DND-41 (cell line): ENCODE measurements at regions not wholly inside any gene's neighbourhood (a gene's known extent, or its start where the extent isn't known, plus 50 kb on each side); places are given as distances from the start of the nearest gene placed in this dataset.

Source experiments
- ATAC-seq: fragments of 200-7000 bp; cut with Tn5 transposase; 3 replicates; pipeline ENCODE4 v1.9.1; 2021; ENCODE audit warnings: low read depth; ENCODE audit not compliant: insufficient read depth
- DNase-seq: peaks from one replicate; pipeline ENCODE4 v3.0.0-alpha.2; 2020
- H2AFZ ChIP-seq: 2 replicates; pipeline ENCODE4 v1.6.0; 2012; ENCODE audit warnings: low read depth, low read length
- H3K27ac ChIP-seq: 2 replicates; pipeline ENCODE4 v1.5.1; 2012; ENCODE audit warnings: low read length, inconsistent platforms
- H3K27me3 ChIP-seq: fragments of 200-600 bp; sonication (generic); 2 replicates; pipeline ENCODE4 v1.6.0; 2012; ENCODE audit warnings: low read length, mild to moderate bottlenecking, inconsistent platforms; ENCODE audit not compliant: insufficient read depth, poor library complexity
- H3K36me3 ChIP-seq: 2 replicates; pipeline ENCODE4 v1.5.1; 2012; ENCODE audit warnings: low read length, inconsistent platforms; ENCODE audit not compliant: insufficient read depth
- H3K4me1 ChIP-seq: 2 replicates; pipeline ENCODE4 v1.5.1; 2012; ENCODE audit warnings: mild to moderate bottlenecking, low read length; ENCODE audit not compliant: insufficient read depth
- H3K4me2 ChIP-seq: 2 replicates; pipeline ENCODE4 v1.6.0; 2012; ENCODE audit warnings: mild to moderate bottlenecking, moderate library complexity, low read length, inconsistent platforms; ENCODE audit not compliant: insufficient read depth
- H3K4me3 ChIP-seq, 2 experiments: fragments of 200-600 bp in 1 of 2; shearing (Covaris generic) in 1 of 2; 2 replicates each; pipeline ENCODE4 v1.5.1; 2012 to 2016; ENCODE audit warnings: inconsistent platforms in 2 of 2, low read length in 2 of 2, mild to moderate bottlenecking in 2 of 2, low read depth in 1 of 2, moderate library complexity in 1 of 2
- H3K79me2 ChIP-seq: 2 replicates; pipeline ENCODE4 v1.6.0; 2012; ENCODE audit warnings: low read length, inconsistent platforms; ENCODE audit not compliant: insufficient read depth
- H3K9ac ChIP-seq: 2 replicates; pipeline ENCODE4 v1.6.0; 2012; ENCODE audit warnings: low read depth, mild to moderate bottlenecking, inconsistent platforms, low read length, moderate library complexity
- H3K9me3 ChIP-seq: 2 replicates; pipeline ENCODE4 v1.5.1; 2012; ENCODE audit warnings: low read length, moderate library complexity, mild to moderate bottlenecking, inconsistent platforms; ENCODE audit not compliant: insufficient read depth, severe bottlenecking
- H4K20me1 ChIP-seq: 2 replicates; pipeline ENCODE4 v1.6.0; 2012; ENCODE audit warnings: low read length; ENCODE audit not compliant: insufficient read depth
- EZH2 ChIP-seq: IDR thresholded peaks from 3 replicates; pipeline ENCODE4 v1.6.1; 2012; ENCODE audit warnings: borderline replicate concordance, low read depth, mild to moderate bottlenecking, moderate library complexity, low read length, inconsistent platforms; ENCODE audit not compliant: severe bottlenecking
- TF ChIP-seq, protein P1 (sequence below): IDR thresholded peaks from 2 replicates; pipeline ENCODE4 v1.5.1; 2012; ENCODE audit warnings: borderline replicate concordance, low read length, moderate library complexity, mild to moderate bottlenecking; ENCODE audit not compliant: poor library complexity, severe bottlenecking; ENCODE audit errors: extremely low read depth

DNA sequence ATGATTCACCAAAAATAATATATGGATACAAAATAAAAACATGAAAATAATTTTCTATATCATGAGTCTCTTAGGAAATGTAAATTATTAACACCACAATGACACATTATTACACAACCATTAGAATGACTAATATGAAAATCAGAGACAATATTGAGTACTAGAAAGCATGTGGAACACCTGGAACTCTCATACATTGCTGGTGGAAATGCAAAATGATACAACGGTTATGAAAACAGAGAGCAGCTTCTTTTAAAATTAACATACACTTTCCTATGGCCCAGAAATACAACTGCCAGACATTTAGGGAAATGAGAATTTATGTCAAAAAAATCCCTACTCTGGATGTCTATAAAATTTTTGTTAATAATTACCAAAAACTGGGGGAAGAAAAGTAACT lies 853.3 kb upstream of the MAN1A1 start:
- no peak for ATAC-seq
- Histone ChIP-seq H3K9ac (no peak overlapping the region), H3K9me3 (no peaks in the 10 kb centered on the region), H4K20me1 (no peaks in the 10 kb centered on the region), H3K4me3 (no peak overlapping the region), H3K36me3 (no peaks in the 10 kb centered on the region), H3K4me1 (no peaks in the 10 kb centered on the region), H2AFZ (no peak overlapping the region), H3K4me2 (no peak overlapping the region), H3K27me3 (no peaks in the 10 kb centered on the region), H3K27ac (no peak overlapping the region), H3K79me2 (no peaks in the 10 kb centered on the region)
- DNase-seq: no peak
- TF ChIP-seq, protein P1, sequence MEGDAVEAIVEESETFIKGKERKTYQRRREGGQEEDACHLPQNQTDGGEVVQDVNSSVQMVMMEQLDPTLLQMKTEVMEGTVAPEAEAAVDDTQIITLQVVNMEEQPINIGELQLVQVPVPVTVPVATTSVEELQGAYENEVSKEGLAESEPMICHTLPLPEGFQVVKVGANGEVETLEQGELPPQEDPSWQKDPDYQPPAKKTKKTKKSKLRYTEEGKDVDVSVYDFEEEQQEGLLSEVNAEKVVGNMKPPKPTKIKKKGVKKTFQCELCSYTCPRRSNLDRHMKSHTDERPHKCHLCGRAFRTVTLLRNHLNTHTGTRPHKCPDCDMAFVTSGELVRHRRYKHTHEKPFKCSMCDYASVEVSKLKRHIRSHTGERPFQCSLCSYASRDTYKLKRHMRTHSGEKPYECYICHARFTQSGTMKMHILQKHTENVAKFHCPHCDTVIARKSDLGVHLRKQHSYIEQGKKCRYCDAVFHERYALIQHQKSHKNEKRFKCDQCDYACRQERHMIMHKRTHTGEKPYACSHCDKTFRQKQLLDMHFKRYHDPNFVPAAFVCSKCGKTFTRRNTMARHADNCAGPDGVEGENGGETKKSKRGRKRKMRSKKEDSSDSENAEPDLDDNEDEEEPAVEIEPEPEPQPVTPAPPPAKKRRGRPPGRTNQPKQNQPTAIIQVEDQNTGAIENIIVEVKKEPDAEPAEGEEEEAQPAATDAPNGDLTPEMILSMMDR: no peak
- TF ChIP-seq EZH2: no peak

DNA sequence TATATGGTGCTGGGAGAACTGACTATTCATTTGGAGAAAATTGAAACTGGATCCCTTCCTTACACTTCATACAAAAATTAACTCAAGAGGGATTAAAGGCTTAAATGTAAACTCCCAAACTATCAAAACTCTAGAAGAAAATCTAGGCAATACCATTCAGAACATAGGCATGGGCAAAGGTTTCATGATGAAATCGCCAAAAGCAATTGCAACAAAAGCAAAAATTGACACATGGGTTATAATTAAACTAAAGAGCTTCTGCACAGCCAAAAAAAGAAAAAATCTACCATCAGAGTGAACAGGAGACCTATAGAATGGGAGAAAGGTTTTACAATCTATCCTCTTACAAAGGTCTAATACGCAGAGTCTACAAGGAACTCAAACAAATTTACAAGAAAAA lies 851.3 kb upstream of the MAN1A1 start:
- Histone ChIP-seq H3K4me1 (no peaks in the 10 kb centered on the region), H3K4me3 (no peak overlapping the region), H3K9me3 (no peaks in the 10 kb centered on the region), H3K36me3 (no peaks in the 10 kb centered on the region), H3K27me3 (no peaks in the 10 kb centered on the region), H3K4me2 (no peak overlapping the region), H3K27ac (no peak overlapping the region), H2AFZ (no peak overlapping the region), H4K20me1 (no peaks in the 10 kb centered on the region), H3K79me2 (no peaks in the 10 kb centered on the region), H3K9ac (no peak overlapping the region)
- no peak for ATAC-seq
- no peak for DNase-seq
- no peak for TF ChIP-seq EZH2
- TF ChIP-seq, protein P1: no peak

DNA sequence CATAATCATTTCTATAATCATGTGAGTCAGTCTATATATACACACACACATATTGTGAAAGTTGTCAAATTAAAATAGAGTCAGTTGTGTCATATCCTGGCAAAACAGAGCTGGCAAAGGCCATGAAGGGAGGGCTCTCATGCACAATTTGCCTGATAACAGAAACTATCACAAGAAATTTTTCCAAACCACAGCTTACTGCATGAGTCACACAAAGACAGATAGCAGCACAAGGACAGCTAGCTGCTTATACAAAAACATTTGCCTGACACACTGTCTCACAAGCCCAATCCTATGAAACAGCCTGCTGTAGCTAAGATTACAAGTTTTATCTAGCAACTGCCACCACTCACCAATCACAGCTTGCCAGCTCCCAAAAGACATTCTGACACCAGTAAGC lies 848.5 kb upstream of the MAN1A1 start:
- H3K27ac ChIP-seq: no peak overlapping the region
- no peak overlapping the region for H3K4me2 ChIP-seq
- no peak overlapping the region for H3K9ac ChIP-seq
- no peak overlapping the region for H3K4me3 ChIP-seq
- no peaks in the 10 kb centered on the region for H3K9me3 ChIP-seq
- no peak for TF ChIP-seq EZH2
- TF ChIP-seq, protein P1: no peak
- no peak overlapping the region for H2AFZ ChIP-seq
- H3K79me2 ChIP-seq: no peaks in the 10 kb centered on the region
- ATAC-seq (no peak), DNase-seq (no peak)
- H3K27me3 ChIP-seq: no peaks in the 10 kb centered on the region
- no peaks in the 10 kb centered on the region for H3K36me3 ChIP-seq
- no peaks in the 10 kb centered on the region for H4K20me1 ChIP-seq
- H3K4me1 ChIP-seq: no peaks in the 10 kb centered on the region

DNA sequence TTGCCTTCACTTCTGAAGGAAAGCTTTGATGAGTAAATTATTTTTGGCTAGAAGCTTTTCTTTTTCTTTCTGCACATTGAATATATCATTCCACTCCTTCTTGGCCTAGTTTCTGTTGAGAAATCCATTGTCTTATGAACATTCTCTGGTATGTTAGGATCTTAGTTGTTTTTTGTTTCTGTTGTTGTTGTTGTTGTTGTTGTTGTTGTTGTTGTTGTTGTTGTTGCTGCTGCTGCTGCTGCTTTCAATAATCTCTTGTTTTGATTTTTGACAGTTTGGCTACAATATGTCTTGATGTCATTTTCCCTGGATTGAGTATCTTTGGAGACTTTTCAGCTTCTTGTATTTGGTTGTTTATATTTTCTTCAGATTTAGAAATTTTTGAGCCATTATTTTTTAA lies 836.5 kb upstream of the MAN1A1 start:
- Histone ChIP-seq H3K79me2 (no peaks in the 10 kb centered on the region), H3K4me3 (no peak overlapping the region), H3K9ac (no peak overlapping the region), H2AFZ (no peak overlapping the region), H3K4me1 (no peaks in the 10 kb centered on the region), H3K36me3 (no peaks in the 10 kb centered on the region), H3K27me3 (no peaks in the 10 kb centered on the region), H3K27ac (no peak overlapping the region), H4K20me1 (no peaks in the 10 kb centered on the region), H3K4me2 (no peak overlapping the region), H3K9me3 (no peaks in the 10 kb centered on the region)
- DNase-seq (no peak), ATAC-seq (no peak)
- no peak for TF ChIP-seq EZH2
